ENCODE measurements at regions not wholly inside any gene's neighbourhood (a gene's known extent, or its start where the extent isn't known, plus 50 kb on each side); places are given as distances from the start of the nearest gene placed in this dataset.

GRCh38 chr4:141340458-141340857 lies 119.8 kb downstream of the ZNF330 start:
- Histone ChIP-seq H3K4me3 (no peak overlapping the region), H3K36me3 (no peaks in the 10 kb centered on the region), H3K9me3 (no peaks in the 10 kb centered on the region), H3K27ac (replicated peaks in 1 of 4) (no peak overlapping the region), H3K4me1 (peaks cover 0 to 12% (median under 1%) of the 10 kb centered on the region in 4 donors), H3K27me3 (no peaks in the 10 kb centered on the region)
- 70% methylated on average over 2 of the region's 2 CpGs for WGBS
- DNase-seq (ENCODE audit: extremely low spot score): no peak
- intact Hi-C loops (cut with DNase I): loop anchor here (10.0 kb wide), 2 partner anchors 294 to 744 kb away; partner anchors contain the start of gene IL15
- TF ChIP-seq CTCF (IDR thresholded peaks at IDR 0.05) (no peak), POLR2A (IDR thresholded peaks at IDR 0.05; ENCODE audit: low read depth) (no peak), POLR2AphosphoS5 (IDR thresholded peaks at IDR 0.05) (no peak), EP300 (IDR thresholded peaks at IDR 0.05) (no peak)

GRCh38 chr4:141346144-141346543 lies 125.4 kb downstream of the ZNF330 start:
- no peak for DNase-seq (ENCODE audit: extremely low spot score)

GRCh38 chr4:141347684-141348083 lies 127.0 kb downstream of the ZNF330 start:
- Histone ChIP-seq H3K27ac (replicated peaks in 1 of 4) (no peak overlapping the region), H3K9me3 (no peaks in the 10 kb centered on the region), H3K36me3 (no peaks in the 10 kb centered on the region), H3K27me3 (no peaks in the 10 kb centered on the region), H3K4me3 (no peak overlapping the region), H3K4me1 (peaks cover 0 to 11% (median 3%) of the 10 kb centered on the region in 4 donors)
- intact Hi-C loops (cut with DNase I): loop anchor here (10.0 kb wide), 2 partner anchors 287 to 737 kb away; partner anchors contain the start of gene IL15
- no peak for DNase-seq (ENCODE audit: extremely low spot score)
- 29% methylated on average over 2 of the region's 2 CpGs for WGBS
- TF ChIP-seq POLR2AphosphoS5 (IDR thresholded peaks at IDR 0.05): no peak
- TF ChIP-seq POLR2A (IDR thresholded peaks at IDR 0.05; ENCODE audit: low read depth): no peak
- no peak for TF ChIP-seq EP300 (IDR thresholded peaks at IDR 0.05)
- no peak for TF ChIP-seq CTCF (IDR thresholded peaks at IDR 0.05)

More at GRCh38 chr4:141346144-141346543, 125.4 kb downstream of the ZNF330 start:
- Histone ChIP-seq H3K36me3 (no peaks in the 10 kb centered on the region), H3K27ac (replicated peaks in 1 of 4) (no peak overlapping the region), H3K4me3 (no peak overlapping the region), H3K9me3 (no peaks in the 10 kb centered on the region), H3K27me3 (no peaks in the 10 kb centered on the region), H3K4me1 (peaks cover 0 to 11% (median 3%) of the 10 kb centered on the region in 4 donors)
- 0% methylated on average over 1 of the region's 1 CpG for WGBS
- TF ChIP-seq POLR2AphosphoS5 (IDR thresholded peaks at IDR 0.05) (no peak), EP300 (IDR thresholded peaks at IDR 0.05) (no peak), POLR2A (IDR thresholded peaks at IDR 0.05; ENCODE audit: low read depth) (no peak), CTCF (IDR thresholded peaks at IDR 0.05) (peak; percentile 55 to 67 (median 66))
- intact Hi-C loops (cut with DNase I): loop anchor here (10.0 kb wide), 2 partner anchors 289 to 739 kb away; partner anchors contain the start of gene IL15

GRCh38 chr4:141348125-141348524 lies 127.4 kb downstream of the ZNF330 start:
- Histone ChIP-seq H3K9me3 (no peaks in the 10 kb centered on the region), H3K4me3 (no peak overlapping the region), H3K27me3 (no peaks in the 10 kb centered on the region), H3K36me3 (no peaks in the 10 kb centered on the region), H3K27ac (replicated peaks in 1 of 4) (no peak overlapping the region), H3K4me1 (peaks cover 0 to 11% (median 3%) of the 10 kb centered on the region in 4 donors)
- intact Hi-C loops (cut with DNase I): loop anchor here (10.0 kb wide), 2 partner anchors 287 to 737 kb away; partner anchors contain the start of gene IL15
- 73% methylated on average over 2 of the region's 2 CpGs for WGBS
- TF ChIP-seq CTCF (IDR thresholded peaks at IDR 0.05) (no peak), EP300 (IDR thresholded peaks at IDR 0.05) (no peak), POLR2AphosphoS5 (IDR thresholded peaks at IDR 0.05) (no peak), POLR2A (IDR thresholded peaks at IDR 0.05; ENCODE audit: low read depth) (no peak)
- DNase-seq (ENCODE audit: extremely low spot score): no peak

GRCh38 chr4:141348573-141348972 lies 127.9 kb downstream of the ZNF330 start:
- WGBS: 100% methylated on average over 1 of the region's 1 CpG
- Histone ChIP-seq H3K27ac (replicated peaks in 1 of 4) (no peak overlapping the region), H3K4me3 (no peak overlapping the region), H3K36me3 (no peaks in the 10 kb centered on the region), H3K9me3 (no peaks in the 10 kb centered on the region), H3K27me3 (no peaks in the 10 kb centered on the region), H3K4me1 (peaks cover 0 to 11% (median 3%) of the 10 kb centered on the region in 4 donors)
- no peak for DNase-seq (ENCODE audit: extremely low spot score)
- TF ChIP-seq POLR2AphosphoS5 (IDR thresholded peaks at IDR 0.05): no peak
- TF ChIP-seq EP300 (IDR thresholded peaks at IDR 0.05): no peak
- TF ChIP-seq CTCF (IDR thresholded peaks at IDR 0.05): no peak
- no peak for TF ChIP-seq POLR2A (IDR thresholded peaks at IDR 0.05; ENCODE audit: low read depth)
- intact Hi-C loops (cut with DNase I): loop anchor here (10.0 kb wide), 2 partner anchors 286 to 736 kb away; partner anchors contain the start of gene IL15
